Heart left ventricle (tissue), 16 donors: ENCODE measurements at regions not wholly inside any gene's neighbourhood (a gene's known extent, or its start where the extent isn't known, plus 50 kb on each side); places are given as distances from the start of the nearest gene placed in this dataset.
"Not testable (repeated sequence)": the region's sequence is repeated elsewhere in the genome, so short reads cannot be mapped to it uniquely, and the experiment has no call there.

Experiments
- ATAC-seq, 4 donors: fragments of 200-7000 bp; cut with Tn5 transposase; one replicate each; pipeline ENCODE4 v1.9.1; 2020 to 2022; ENCODE audit warnings: moderate library complexity in 4 of 4, mild to moderate bottlenecking in 3 of 4, moderate number of reproducible peaks in 1 of 4
- DNase-seq, 5 donors: peaks; one replicate each; pipeline ENCODE4 v3.0.0-alpha.2; 2020
- H3K27ac ChIP-seq, 12 donors: fragments of 200-600 bp; sonication (generic) in 4 of 12; one replicate each; pipeline versions ENCODE4 v1.5.0 to v1.8.0; 2016 to 2022; ENCODE audit warnings: mild to moderate bottlenecking in 2 of 12
- H3K27me3 ChIP-seq, 9 donors: fragments of 200-600 bp; sonication (generic) in 2 of 9; one replicate each; pipeline versions ENCODE4 v1.5.1 to v1.8.0; 2016 to 2022; ENCODE audit warnings: mild to moderate bottlenecking in 3 of 9
- H3K36me3 ChIP-seq, 9 donors: fragments of 200-600 bp; sonication (generic) in 2 of 9; one replicate each; pipeline versions ENCODE4 v1.5.0 to v1.8.0; 2018 to 2022; ENCODE audit warnings: mild to moderate bottlenecking in 2 of 9
- H3K4me1 ChIP-seq, 12 donors: fragments of 200-600 bp; sonication (generic) in 4 of 12; one replicate each; pipeline versions ENCODE4 v1.5.0 to v1.8.0; 2016 to 2022; ENCODE audit warnings: mild to moderate bottlenecking in 3 of 12
- H3K4me3 ChIP-seq, 12 donors: fragments of 200-600 bp; sonication (generic) in 4 of 12; one replicate each; pipeline versions ENCODE4 v1.5.0 to v1.8.0; 2017 to 2022; ENCODE audit warnings: mild to moderate bottlenecking in 9 of 12, moderate library complexity in 4 of 12
- H3K9me3 ChIP-seq, 12 donors: fragments of 200-600 bp; sonication (generic) in 4 of 12; one replicate each; pipeline versions ENCODE4 v1.5.0 to v1.8.0; 2016 to 2022; ENCODE audit warnings: mild to moderate bottlenecking in 1 of 12
- CTCF ChIP-seq, 12 donors: fragments of 200-600 bp; sonication (generic) in 4 of 12; IDR thresholded peaks; one replicate each; pipeline versions ENCODE4 v1.5.0 to v1.8.0; 2018 to 2022; ENCODE audit warnings: antibody characterized with exemption in 12 of 12, mild to moderate bottlenecking in 5 of 12
- POLR2A ChIP-seq, 2 donors: fragments of 450-650 bp; IDR thresholded peaks; one replicate each; pipeline ENCODE4 v1.6.1; 2017; ENCODE audit warnings: antibody characterized with exemption in 2 of 2, mild to moderate bottlenecking in 2 of 2, moderate library complexity in 2 of 2
- WGBS, 4 donors: extraction: QIAGEN DNeasy Blood & Tissue Kit in 2 of 4; methylation state at CpG; one replicate each; pipeline versions ENCODE4 v1.1.5 to v1.1.7; 2013 to 2018; 5-methylcytosine and 5-hydroxymethylcytosine counted together
- intact Hi-C, 10 donors: fragments of 100-400 bp; cut with DNase I; formaldehyde crosslinking; loops; one replicate each; pipeline versions ENCODE4 v1.11.1 to v1.14.2; 2022
- donor health status: ischemic (EF 13 %, LVEDD 7.1; RV severe dilation, severe dysfunction).
- donor health status: healthy with polysubstance abuse.
- donor health status: DM: no; HTN: yes; CAD: no.
- donor health status: DM: no; HTN: no; CAD: no.
- donor health status: ischemic (EF 25% LVEDD 6.9; RV normal size, moderate dysfunction).
- donor health status: ischemic (EF 25% LVEDD 5.7; RV mildly dilated, moderate dysfunction).
- donor health status: healthy.
- donor health status: DM: yes; HTN: yes; CAD: no.
- donor health status: ischemic (EF 35%, LVEDD 5.7; RV mildly dilated, moderate dysfunction).
- donor health status: nonischemic (EF 11% LVEDD 7.7; RV severe dilation, severe dysfunction).
- donor health status: DM: yes; HTN: yes; CAD: no.
- donor health status: PGD.
- donor health status: ischemic (EF 29% LVEDD 5.4; RV normal size, mild dysfunction).
- donor health status: nonischemic (EF 23%, LVEDD 6.1; RV moderate dilation, normal function).

GRCh38 chr12:74170645-74171477 is 366.8 kb upstream of the ATXN7L3B start:
- TF ChIP-seq CTCF (IDR thresholded peaks at IDR 0.05) (no peak), POLR2A (IDR thresholded peaks at IDR 0.05) (no peak)
- H3K27ac ChIP-seq = no peak overlapping the region

GRCh38 chr12:74171478-74171909 is 366.1 kb upstream of the ATXN7L3B start:
- no peak for ATAC-seq
- Histone ChIP-seq H3K27ac (no peak overlapping the region), H3K9me3 (peaks cover 0 to 12% (median 0%) of the 10 kb centered on the region in 12 donors), H3K36me3 (no peaks in the 10 kb centered on the region), H3K27me3 (no peaks in the 10 kb centered on the region), H3K4me3 (no peak overlapping the region), H3K4me1 (no peaks in the 10 kb centered on the region)
- TF ChIP-seq CTCF (IDR thresholded peaks at IDR 0.05) (no peak), POLR2A (IDR thresholded peaks at IDR 0.05) (no peak)
- 91 to 93% (median 92%) methylated on average over 19 of the region's 19 CpGs for WGBS, 4 donors
- intact Hi-C loops = no loop called here
- DNase-seq = no peak

More at GRCh38 chr12:74170645-74171477, 366.8 kb upstream of the ATXN7L3B start:
- peak in 2 of 5 donors; percentile 17 to 42 for DNase-seq
- no peaks in the 10 kb centered on the region for H3K27me3 ChIP-seq
- H3K4me1 ChIP-seq = no peaks in the 10 kb centered on the region
- no peak for ATAC-seq
- H3K4me3 ChIP-seq = no peak overlapping the region
- no peaks in the 10 kb centered on the region for H3K36me3 ChIP-seq
- intact Hi-C loops = no loop called here
- 91 to 93% (median 92%) methylated on average over 42 of the region's 42 CpGs for WGBS, 4 donors
- peaks cover 0 to 12% (median 0%) of the 10 kb centered on the region in 12 donors for H3K9me3 ChIP-seq

- 80 to 88% (median 81%) methylated on average over 4 of the region's 4 CpGs for WGBS, 4 donors
- H3K27ac ChIP-seq, H3K4me3 ChIP-seq, DNase-seq, H3K27me3 ChIP-seq, H3K4me1 ChIP-seq, ATAC-seq, H3K36me3 ChIP-seq, intact Hi-C loops: not testable (repeated sequence)
- H3K9me3 ChIP-seq = peaks cover 0 to 21% (median 0%) of the 10 kb centered on the region in 12 donors
These were observed 362.7 kb upstream of the ATXN7L3B start for GRCh38 chr12:74174961-74175360.

- ATAC-seq = no peak
- WGBS, 4 donors = 60 to 88% (median 71%) methylated on average over 2 of the region's 2 CpGs
These were observed 352.3 kb upstream of the ATXN7L3B start for GRCh38 chr12:74185360-74185759.

More at GRCh38 chr12:74185360-74185759, 352.3 kb upstream of the ATXN7L3B start:
- Histone ChIP-seq H3K27ac (no peak overlapping the region), H3K36me3 (no peaks in the 10 kb centered on the region), H3K9me3 (peaks cover 0 to under 1% (median 0%) of the 10 kb centered on the region in 12 donors), H3K4me3 (no peak overlapping the region), H3K4me1 (no peaks in the 10 kb centered on the region), H3K27me3 (no peaks in the 10 kb centered on the region)
- no peak for DNase-seq
- TF ChIP-seq CTCF (IDR thresholded peaks at IDR 0.05) (no peak), POLR2A (IDR thresholded peaks at IDR 0.05) (no peak)
- intact Hi-C loops = no loop called here
